Fibroblast of villous mesenchyme (primary cell): ENCODE measurements at regions not wholly inside any gene's neighbourhood (a gene's known extent, or its start where the extent isn't known, plus 50 kb on each side); places are given as distances from the start of the nearest gene placed in this dataset.

Source experiments
- DNase-seq: peaks from one replicate; pipeline ENCODE4 v3.0.0-alpha.2; 2010; ENCODE audit warnings: low read depth
- H3K4me3 ChIP-seq: 2 replicates; pipeline ENCODE4 v1.5.1; 2011; ENCODE audit warnings: low read depth, mild to moderate bottlenecking, low read length
- TF ChIP-seq, protein P1 (sequence below): IDR thresholded peaks from 2 replicates; pipeline ENCODE4 v1.5.1; 2012; ENCODE audit warnings: low read depth, mild to moderate bottlenecking, low read length; ENCODE audit not compliant: insufficient read depth

- DNase-seq, result no peak
- H3K4me3 ChIP-seq, result no peak overlapping the region
- TF ChIP-seq, protein P1, sequence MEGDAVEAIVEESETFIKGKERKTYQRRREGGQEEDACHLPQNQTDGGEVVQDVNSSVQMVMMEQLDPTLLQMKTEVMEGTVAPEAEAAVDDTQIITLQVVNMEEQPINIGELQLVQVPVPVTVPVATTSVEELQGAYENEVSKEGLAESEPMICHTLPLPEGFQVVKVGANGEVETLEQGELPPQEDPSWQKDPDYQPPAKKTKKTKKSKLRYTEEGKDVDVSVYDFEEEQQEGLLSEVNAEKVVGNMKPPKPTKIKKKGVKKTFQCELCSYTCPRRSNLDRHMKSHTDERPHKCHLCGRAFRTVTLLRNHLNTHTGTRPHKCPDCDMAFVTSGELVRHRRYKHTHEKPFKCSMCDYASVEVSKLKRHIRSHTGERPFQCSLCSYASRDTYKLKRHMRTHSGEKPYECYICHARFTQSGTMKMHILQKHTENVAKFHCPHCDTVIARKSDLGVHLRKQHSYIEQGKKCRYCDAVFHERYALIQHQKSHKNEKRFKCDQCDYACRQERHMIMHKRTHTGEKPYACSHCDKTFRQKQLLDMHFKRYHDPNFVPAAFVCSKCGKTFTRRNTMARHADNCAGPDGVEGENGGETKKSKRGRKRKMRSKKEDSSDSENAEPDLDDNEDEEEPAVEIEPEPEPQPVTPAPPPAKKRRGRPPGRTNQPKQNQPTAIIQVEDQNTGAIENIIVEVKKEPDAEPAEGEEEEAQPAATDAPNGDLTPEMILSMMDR, result no peak
Observed at GRCh38 chr1:172810480-172811175, 151.7 kb downstream of the FASLG start.

DNA sequence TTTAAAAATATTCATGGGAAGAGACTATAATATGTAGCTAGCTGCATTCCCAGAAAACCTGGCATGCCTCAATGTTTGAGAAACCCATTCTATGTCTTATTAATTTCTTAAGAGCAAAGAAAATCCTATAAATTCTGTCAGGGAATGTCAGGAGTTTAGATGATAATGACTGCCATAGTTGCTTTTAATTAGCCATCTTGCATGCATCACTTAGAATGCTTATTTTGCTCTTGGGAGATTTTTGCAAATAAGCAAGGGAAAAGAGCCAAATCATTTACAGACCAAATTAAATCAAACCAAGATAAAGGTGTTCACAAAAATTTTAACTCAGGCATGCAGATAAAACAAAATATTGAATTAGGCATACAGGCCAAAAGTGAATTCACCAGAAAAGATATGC lies 152.8 kb downstream of the FASLG start:
- DNase-seq, result no peak
- TF ChIP-seq, protein P1, result no peak
- no peak overlapping the region for H3K4me3 ChIP-seq

GRCh38 chr1:172812118-172812517 lies 153.2 kb downstream of the FASLG start:
- TF ChIP-seq, protein P1, result no peak
- DNase-seq, result no peak
- no peak overlapping the region for H3K4me3 ChIP-seq

- TF ChIP-seq, protein P1, result no peak
- DNase-seq, result no peak
- H3K4me3 ChIP-seq, result no peak overlapping the region
Observed at GRCh38 chr1:172813330-172813729, 154.4 kb downstream of the FASLG start.

DNA sequence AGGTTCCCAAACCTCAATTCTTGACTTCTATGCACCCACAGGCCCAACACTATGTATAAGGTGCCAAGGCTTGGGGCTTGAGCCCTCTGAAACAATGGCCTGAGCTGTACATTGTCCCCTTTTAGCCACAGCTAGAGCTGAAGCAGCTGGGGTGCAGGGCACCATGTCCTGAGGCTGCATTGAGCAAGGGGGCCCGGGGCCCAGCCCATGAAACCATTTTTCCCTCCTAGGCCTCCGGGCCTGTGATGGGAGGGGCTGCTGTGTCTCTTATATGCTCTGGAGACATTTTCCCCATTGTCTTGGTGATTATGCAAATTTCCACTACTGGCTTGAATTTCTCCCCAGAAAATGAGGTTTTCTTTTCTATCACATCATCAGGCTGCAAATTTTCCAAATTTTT lies 155.5 kb downstream of the FASLG start:
- no peak for DNase-seq
- TF ChIP-seq, protein P1, result no peak

GRCh38 chr1:172815740-172816139 lies 156.8 kb downstream of the FASLG start:
- H3K4me3 ChIP-seq, result no peak overlapping the region
- no peak for DNase-seq
- TF ChIP-seq, protein P1, result no peak

More for the DNA sequence above, 155.5 kb downstream of the FASLG start:
- no peak overlapping the region for H3K4me3 ChIP-seq

- DNase-seq, result no peak
- TF ChIP-seq, protein P1, result no peak
- no peak overlapping the region for H3K4me3 ChIP-seq
Observed at GRCh38 chr1:172818841-172819527, 160.1 kb downstream of the FASLG start.
